ENCODE measurements at regions not wholly inside any gene's neighbourhood (a gene's known extent, or its start where the extent isn't known, plus 50 kb on each side); places are given as distances from the start of the nearest gene placed in this dataset.
"Not testable (repeated sequence)": the region's sequence is repeated elsewhere in the genome, so short reads cannot be mapped to it uniquely, and the experiment has no call there.

GRCh38 chr7:119620769-119621168, 652.2 kb upstream of the KCND2 start:
- no peak for DNase-seq (ENCODE audit: low read depth)
- no peak for TF ChIP-seq CTCF (conservative IDR thresholded peaks at IDR 0.05; ENCODE audit: low read depth, low read length)
- H3K4me3 ChIP-seq (ENCODE audit: low read depth, low read length) = no peak overlapping the region

- TF ChIP-seq CTCF (conservative IDR thresholded peaks at IDR 0.05; ENCODE audit: low read depth, low read length) = no peak
- no peak overlapping the region for H3K4me3 ChIP-seq (ENCODE audit: low read depth, low read length)
- DNase-seq (ENCODE audit: low read depth) = no peak
Measured at GRCh38 chr7:119623427-119623826, 649.5 kb upstream of the KCND2 start.

- no peak overlapping the region for H3K4me3 ChIP-seq (ENCODE audit: low read depth, low read length)
- no peak for DNase-seq (ENCODE audit: low read depth)
- no peak for TF ChIP-seq CTCF (conservative IDR thresholded peaks at IDR 0.05; ENCODE audit: low read depth, low read length)
Measured at GRCh38 chr7:119630406-119630969, 642.5 kb upstream of the KCND2 start.

- DNase-seq (ENCODE audit: low read depth) = not testable (repeated sequence)
Measured at GRCh38 chr7:119633812-119634211, 639.2 kb upstream of the KCND2 start.

GRCh38 chr7:119640326-119640725, 632.6 kb upstream of the KCND2 start:
- no peak overlapping the region for H3K4me3 ChIP-seq (ENCODE audit: low read depth, low read length)
- no peak for DNase-seq (ENCODE audit: low read depth)
- no peak for TF ChIP-seq CTCF (conservative IDR thresholded peaks at IDR 0.05; ENCODE audit: low read depth, low read length)

More at GRCh38 chr7:119633812-119634211, 639.2 kb upstream of the KCND2 start:
- not testable (repeated sequence) for H3K4me3 ChIP-seq (ENCODE audit: low read depth, low read length)

- H3K4me3 ChIP-seq (ENCODE audit: low read depth, low read length) = no peak overlapping the region
- DNase-seq (ENCODE audit: low read depth) = no peak
- TF ChIP-seq CTCF (conservative IDR thresholded peaks at IDR 0.05; ENCODE audit: low read depth, low read length) = no peak
Measured at GRCh38 chr7:119640861-119641260, 632.1 kb upstream of the KCND2 start.

GRCh38 chr7:119643558-119643957, 629.4 kb upstream of the KCND2 start:
- TF ChIP-seq CTCF (conservative IDR thresholded peaks at IDR 0.05; ENCODE audit: low read depth, low read length) = no peak
- no peak overlapping the region for H3K4me3 ChIP-seq (ENCODE audit: low read depth, low read length)
- DNase-seq (ENCODE audit: low read depth) = no peak

Data from choroid plexus epithelial cell (primary cell).